ENCODE measurements at regions not wholly inside any gene's neighbourhood (a gene's known extent, or its start where the extent isn't known, plus 50 kb on each side); places are given as distances from the start of the nearest gene placed in this dataset.

DNA sequence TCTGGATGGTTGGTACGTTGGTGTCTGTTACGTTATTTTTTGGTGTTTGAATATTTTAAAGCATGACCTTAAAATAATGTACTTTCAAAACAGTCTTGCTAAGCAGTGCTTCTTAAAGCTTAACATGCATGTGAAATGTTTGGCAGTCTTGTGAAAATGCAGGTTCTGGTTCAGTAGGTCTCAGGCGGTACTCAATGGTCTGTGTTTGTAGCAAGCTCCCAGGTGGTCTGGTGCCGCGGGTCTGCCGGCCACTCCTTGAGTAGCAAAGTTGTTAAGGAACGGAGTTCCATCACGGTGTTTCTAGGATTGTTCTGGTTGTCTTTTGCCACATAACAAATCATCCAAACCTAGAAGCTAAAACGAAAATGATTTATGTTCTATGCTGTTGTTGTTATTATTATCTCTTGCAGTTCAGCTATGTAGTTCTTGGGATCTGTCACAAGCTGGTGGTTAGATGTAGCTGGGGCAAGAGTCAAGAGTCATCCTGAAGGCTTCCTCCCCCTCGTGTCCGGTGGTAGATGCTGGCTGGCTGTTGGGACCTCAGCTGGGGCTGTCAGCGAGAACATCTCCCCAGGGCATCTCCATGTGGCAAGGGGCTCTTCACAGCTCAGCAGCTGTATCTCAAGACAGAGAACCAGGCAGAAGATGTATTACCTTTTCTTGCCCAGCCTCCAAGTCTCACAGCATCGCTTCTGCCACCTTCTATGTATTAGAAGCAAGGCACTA, 186.8 kb downstream of the PALM2AKAP2 start:
- no peak overlapping the region for H3K27ac ChIP-seq (ENCODE audit: low read depth, low read length)

GRCh38 chr9:109967651-109968642, 187.9 kb downstream of the PALM2AKAP2 start:
- 69 to 72% (median 70%) methylated on average over 8 of the region's 8 CpGs for WGBS, 3 donors
- no peak overlapping the region for H3K27ac ChIP-seq (ENCODE audit: low read depth, low read length)

More for the DNA sequence above, 186.8 kb downstream of the PALM2AKAP2 start:
- 83 to 88% (median 85%) methylated on average over 13 of the region's 13 CpGs for WGBS, 3 donors

- H3K27ac ChIP-seq (ENCODE audit: low read depth, low read length) = no peak overlapping the region
- 59 to 73% (median 72%) methylated on average over 4 of the region's 4 CpGs for WGBS, 3 donors
Observed at GRCh38 chr9:109969011-109969410, 189.0 kb downstream of the PALM2AKAP2 start.

DNA sequence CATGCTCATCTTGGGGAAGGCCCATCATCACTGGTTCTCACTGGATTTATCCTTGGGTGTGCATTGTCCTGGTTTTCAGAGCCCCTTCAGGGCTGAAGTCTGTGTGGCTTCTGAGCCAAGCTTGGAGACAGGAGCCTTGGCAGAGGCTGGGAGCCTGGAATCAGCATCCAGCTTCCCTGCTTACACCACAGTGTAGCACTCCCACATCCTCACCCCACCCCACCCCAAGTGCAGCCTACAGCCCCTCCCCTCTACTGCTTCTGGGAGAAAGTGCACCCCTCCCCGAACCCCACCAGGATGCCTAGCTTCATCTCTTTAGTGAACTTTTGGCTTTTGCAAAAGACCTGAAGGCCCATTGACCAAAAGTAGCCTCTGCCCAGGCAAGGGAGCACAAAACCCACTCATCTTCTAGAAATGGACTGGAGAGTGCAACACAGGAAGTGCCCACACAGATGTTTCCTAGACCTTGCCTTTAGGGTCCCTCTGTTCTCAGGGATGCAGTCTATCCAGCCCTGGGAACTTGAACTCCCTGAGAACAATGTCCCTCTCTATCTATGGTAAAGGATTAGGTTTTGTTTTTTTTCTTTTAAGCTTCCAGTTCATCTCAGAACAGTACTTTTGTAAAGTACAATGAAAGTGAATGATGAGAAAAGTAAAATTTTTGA, 189.7 kb downstream of the PALM2AKAP2 start:
- WGBS, 3 donors = 67 to 72% (median 71%) methylated on average over 1 of the region's 1 CpG
- H3K27ac ChIP-seq (ENCODE audit: low read depth, low read length) = no peak overlapping the region

GRCh38 chr9:109971226-109971625, 191.2 kb downstream of the PALM2AKAP2 start:
- 92 to 97% (median 95%) methylated on average over 5 of the region's 5 CpGs for WGBS, 3 donors
- no peak overlapping the region for H3K27ac ChIP-seq (ENCODE audit: low read depth, low read length)

GRCh38 chr9:109972026-109972882, 192.3 kb downstream of the PALM2AKAP2 start:
- no peak overlapping the region for H3K27ac ChIP-seq (ENCODE audit: low read depth, low read length)
- 77 to 81% (median 80%) methylated on average over 6 of the region's 6 CpGs for WGBS, 3 donors

GRCh38 chr9:109973336-109973735, 193.3 kb downstream of the PALM2AKAP2 start:
- 71 to 96% (median 86%) methylated on average over 1 of the region's 1 CpG for WGBS, 3 donors
- H3K27ac ChIP-seq (ENCODE audit: low read depth, low read length) = no peak overlapping the region

GRCh38 chr9:109974143-109974917, 194.3 kb downstream of the PALM2AKAP2 start:
- 83 to 90% (median 85%) methylated on average over 7 of the region's 7 CpGs for WGBS, 3 donors
- H3K27ac ChIP-seq (ENCODE audit: low read depth, low read length) = no peak overlapping the region

GRCh38 chr9:109974918-109975276, 194.9 kb downstream of the PALM2AKAP2 start:
- WGBS, 3 donors = 80 to 97% (median 94%) methylated on average over 4 of the region's 4 CpGs

DNA sequence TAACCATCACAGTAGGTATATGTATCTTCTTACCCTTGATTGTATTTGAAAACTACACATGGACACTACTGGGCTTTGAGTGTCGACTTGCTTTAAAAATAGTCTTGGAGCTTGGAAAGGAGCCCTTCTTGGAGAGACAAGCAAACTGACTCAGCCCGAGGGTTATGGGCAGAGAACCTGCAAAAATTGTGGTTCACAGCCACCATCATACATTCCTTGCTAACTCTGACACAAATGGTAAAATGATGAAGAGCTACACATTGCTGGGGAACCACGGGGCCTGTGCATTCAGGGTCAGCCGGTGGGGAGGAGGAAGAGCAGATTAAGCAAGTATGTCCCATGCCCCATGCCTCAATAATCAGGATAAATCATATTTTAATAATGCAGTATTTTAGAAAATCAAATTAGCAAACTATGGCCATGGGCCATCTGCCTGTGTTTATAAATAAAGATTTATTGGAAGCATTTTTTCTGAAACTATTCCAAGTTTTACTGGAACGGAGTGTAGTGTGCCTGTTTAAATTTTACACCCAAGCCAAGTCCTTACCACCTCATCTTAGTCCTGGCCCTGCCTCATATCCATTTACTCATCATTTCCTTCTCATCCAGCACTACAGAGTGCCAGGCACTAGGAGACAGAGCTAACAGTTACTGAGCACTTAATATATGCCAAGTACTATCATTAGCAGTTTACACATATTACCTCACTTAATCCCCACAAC, 195.7 kb downstream of the PALM2AKAP2 start:
- WGBS, 3 donors = 83 to 90% (median 87%) methylated on average over 5 of the region's 5 CpGs
- no peak overlapping the region for H3K27ac ChIP-seq (ENCODE audit: low read depth, low read length)

More at GRCh38 chr9:109974918-109975276, 194.9 kb downstream of the PALM2AKAP2 start:
- no peak overlapping the region for H3K27ac ChIP-seq (ENCODE audit: low read depth, low read length)

DNA sequence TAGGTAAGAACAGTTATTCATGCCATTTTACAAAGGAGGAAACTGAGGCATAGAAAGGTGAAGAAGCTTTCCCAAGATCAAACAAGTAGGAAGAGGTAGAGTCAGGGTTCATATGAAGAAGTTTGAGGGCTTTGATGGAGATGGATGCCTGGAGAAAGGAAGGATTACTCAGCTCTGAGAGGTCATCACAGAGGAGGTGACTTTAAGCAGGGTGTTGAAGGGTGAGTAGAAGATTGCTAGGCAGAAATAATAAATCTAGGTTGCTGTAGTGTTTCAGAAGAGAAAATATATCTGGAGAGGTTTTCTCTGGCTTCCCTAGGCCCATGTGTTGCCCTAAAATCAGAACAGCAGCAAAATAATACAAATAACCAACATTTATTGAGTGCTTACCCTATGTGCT, 196.3 kb downstream of the PALM2AKAP2 start:
- H3K27ac ChIP-seq (ENCODE audit: low read depth, low read length) = no peak overlapping the region

GRCh38 chr9:109977521-109977920, 197.5 kb downstream of the PALM2AKAP2 start:
- no peak overlapping the region for H3K27ac ChIP-seq (ENCODE audit: low read depth, low read length)
- WGBS, 3 donors = 83 to 91% (median 90%) methylated on average over 2 of the region's 2 CpGs

- WGBS, 3 donors = 43 to 100% (median 67%) methylated on average over 1 of the region's 1 CpG
- no peak overlapping the region for H3K27ac ChIP-seq (ENCODE audit: low read depth, low read length)
Observed at GRCh38 chr9:109981091-109981490, 201.1 kb downstream of the PALM2AKAP2 start.

GRCh38 chr9:109986521-109986991, 206.6 kb downstream of the PALM2AKAP2 start:
- 48 to 76% (median 67%) methylated on average over 1 of the region's 1 CpG for WGBS, 3 donors
- H3K27ac ChIP-seq (ENCODE audit: low read depth, low read length) = no peak overlapping the region

- 80 to 96% (median 93%) methylated on average over 3 of the region's 3 CpGs for WGBS, 3 donors
- H3K27ac ChIP-seq (ENCODE audit: low read depth, low read length) = no peak overlapping the region
Observed at GRCh38 chr9:109989296-109989695, 209.3 kb downstream of the PALM2AKAP2 start.

DNA sequence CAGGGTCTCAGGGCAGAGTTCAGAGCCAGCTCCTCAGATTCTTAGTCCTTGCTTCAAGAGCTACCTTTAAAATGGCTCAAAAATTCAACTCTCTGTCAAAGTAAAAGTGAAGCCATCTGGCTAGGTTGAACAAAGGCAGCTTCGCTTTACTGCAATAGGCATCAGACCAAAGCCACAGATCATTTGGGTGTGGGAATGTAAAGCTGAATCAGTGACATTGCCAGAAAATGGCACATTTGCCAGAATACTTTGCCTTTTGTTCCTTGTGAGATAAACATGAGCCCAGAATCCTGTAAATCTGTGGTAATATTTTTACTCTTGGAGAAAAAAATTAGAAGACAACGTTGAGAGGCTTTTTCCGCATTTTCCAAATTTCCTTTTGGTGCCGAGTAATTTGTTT, 210.5 kb downstream of the PALM2AKAP2 start:
- no peak overlapping the region for H3K27ac ChIP-seq (ENCODE audit: low read depth, low read length)
- WGBS, 3 donors = 79 to 89% (median 87%) methylated on average over 4 of the region's 4 CpGs

DNA sequence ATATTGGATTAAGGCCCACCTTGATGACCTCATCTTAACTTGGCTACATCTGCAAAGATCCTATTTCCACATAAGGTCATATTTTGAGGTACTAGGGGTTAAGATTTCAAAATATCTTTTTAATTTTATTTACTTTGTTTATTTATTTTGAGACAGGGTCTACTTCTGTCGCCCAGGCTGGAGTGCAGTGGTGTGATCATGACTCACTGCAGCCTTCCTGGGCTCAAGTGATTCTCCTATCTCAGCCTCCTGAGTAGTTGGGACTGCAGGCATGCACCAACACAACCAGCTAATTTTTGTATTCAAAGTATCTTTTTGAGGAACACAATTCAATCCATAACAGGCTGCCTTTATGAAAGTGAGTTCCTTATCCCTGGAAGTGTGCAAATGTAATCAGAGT, 212.3 kb downstream of the PALM2AKAP2 start:
- WGBS, 3 donors = 52 to 91% (median 89%) methylated on average over 1 of the region's 1 CpG
- H3K27ac ChIP-seq (ENCODE audit: low read depth, low read length) = no peak overlapping the region
